Tibial nerve (tissue), 4 donors: ENCODE measurements at regions not wholly inside any gene's neighbourhood (a gene's known extent, or its start where the extent isn't known, plus 50 kb on each side); places are given as distances from the start of the nearest gene placed in this dataset.

Experiments used
- DNase-seq, 2 donors: peaks; one replicate each; pipeline ENCODE4 v3.0.0-alpha.2; 2019; ENCODE audit warnings: low spot score in 2 of 2
- H3K27ac ChIP-seq, 4 donors: fragments of 200-600 bp; sonication (generic) in 3 of 4; one replicate each; pipeline ENCODE4 v1.5.1; 2017 to 2019; ENCODE audit warnings: mild to moderate bottlenecking in 1 of 4
- H3K27me3 ChIP-seq, 2 donors: fragments of 200-600 bp; sonication (generic) in 1 of 2; one replicate each; pipeline versions ENCODE4 v1.5.1 to v1.6.0; 2017 to 2019
- H3K36me3 ChIP-seq, 3 donors: fragments of 200-600 bp; sonication (generic); one replicate each; pipeline ENCODE4 v1.5.1; 2018 to 2019
- H3K4me1 ChIP-seq, 4 donors: fragments of 200-600 bp; sonication (generic) in 3 of 4; one replicate each; pipeline ENCODE4 v1.5.1; 2017 to 2019
- H3K4me3 ChIP-seq, 4 donors: fragments of 200-600 bp; sonication (generic) in 3 of 4; one replicate each; pipeline ENCODE4 v1.5.1; 2017 to 2019; ENCODE audit warnings: mild to moderate bottlenecking in 1 of 4, moderate library complexity in 1 of 4
- H3K9me3 ChIP-seq, 4 donors: fragments of 200-600 bp; sonication (generic) in 3 of 4; one replicate each; pipeline ENCODE4 v1.5.1; 2017 to 2019
- CTCF ChIP-seq, 5 experiments: fragments of 200-600 bp in 3 of 5; fragments of 450-650 bp in 2 of 5; sonication (generic) in 3 of 5; IDR thresholded peaks; one replicate each; pipeline ENCODE4 v1.5.1; 2016 to 2019; ENCODE audit warnings: antibody characterized with exemption in 5 of 5, mild to moderate bottlenecking in 3 of 5, moderate library complexity in 2 of 5
- EP300 ChIP-seq, 2 donors: sonication (generic); formaldehyde crosslinking; IDR thresholded peaks; one replicate each; pipeline ENCODE4 v1.6.1; 2017; ENCODE audit warnings: antibody characterized with exemption in 2 of 2, mild to moderate bottlenecking in 1 of 2
- POLR2A ChIP-seq, 2 donors: fragments of 450-650 bp; IDR thresholded peaks; one replicate each; pipeline ENCODE4 v1.6.1; 2017; ENCODE audit warnings: antibody characterized with exemption in 2 of 2, mild to moderate bottlenecking in 2 of 2, moderate library complexity in 2 of 2
- WGBS, 2 donors: methylation state at CpG; one replicate each; pipeline ENCODE4 v1.1.5; 2018; 5-methylcytosine and 5-hydroxymethylcytosine counted together

- no peak overlapping the region for H3K4me3 ChIP-seq
- TF ChIP-seq CTCF (IDR thresholded peaks at IDR 0.05), result no peak
- no peak for TF ChIP-seq POLR2A (IDR thresholded peaks at IDR 0.05)
- peak; percentile 38 to 57 for TF ChIP-seq EP300 (IDR thresholded peaks at IDR 0.05)
- peak; percentile 61 to 91 for DNase-seq
These were observed 297.9 kb upstream of the AMIGO2 start for GRCh38 chr12:47377414-47378221.

GRCh38 chr12:47376927-47377326 is 297.2 kb upstream of the AMIGO2 start:
- H3K4me3 ChIP-seq, result no peak overlapping the region
- no peaks in the 10 kb centered on the region for H3K27me3 ChIP-seq
- DNase-seq, result no peak
- TF ChIP-seq POLR2A (IDR thresholded peaks at IDR 0.05) (no peak), CTCF (IDR thresholded peaks at IDR 0.05) (no peak), EP300 (IDR thresholded peaks at IDR 0.05) (no peak)
- H3K27ac ChIP-seq, result peak overlapping the region; percentile 28 to 57 (median 50)
- no peaks in the 10 kb centered on the region for H3K9me3 ChIP-seq
- WGBS, 2 donors, result 77 to 80% methylated on average over 6 of the region's 6 CpGs
- H3K4me1 ChIP-seq, result peaks cover 0 to 5% (median 0%) of the 10 kb centered on the region in 4 donors
- H3K36me3 ChIP-seq, result no peaks in the 10 kb centered on the region

More at GRCh38 chr12:47377414-47378221, 297.9 kb upstream of the AMIGO2 start:
- Histone ChIP-seq H3K36me3 (no peaks in the 10 kb centered on the region), H3K9me3 (no peaks in the 10 kb centered on the region), H3K4me1 (peaks cover 0 to 5% (median 0%) of the 10 kb centered on the region in 4 donors), H3K27me3 (no peaks in the 10 kb centered on the region), H3K27ac (peak overlapping the region; percentile 28 to 78 (median 54))
- 49 to 60% methylated on average over 12 of the region's 12 CpGs for WGBS, 2 donors

GRCh38 chr12:47373554-47374150 is 293.9 kb upstream of the AMIGO2 start:
- no peak overlapping the region for H3K4me3 ChIP-seq
- H3K27ac ChIP-seq, result no peak overlapping the region
- TF ChIP-seq CTCF (IDR thresholded peaks at IDR 0.05) (no peak), EP300 (IDR thresholded peaks at IDR 0.05) (no peak), POLR2A (IDR thresholded peaks at IDR 0.05) (no peak)
- no peaks in the 10 kb centered on the region for H3K9me3 ChIP-seq
- no peaks in the 10 kb centered on the region for H3K36me3 ChIP-seq
- DNase-seq, result no peak
- H3K4me1 ChIP-seq, result peaks cover 0 to 4% (median 0%) of the 10 kb centered on the region in 4 donors
- 91 to 96% methylated on average over 1 of the region's 1 CpG for WGBS, 2 donors
- no peaks in the 10 kb centered on the region for H3K27me3 ChIP-seq

- no peaks in the 10 kb centered on the region for H3K27me3 ChIP-seq
- H3K9me3 ChIP-seq, result no peaks in the 10 kb centered on the region
- DNase-seq, result no peak
- TF ChIP-seq POLR2A (IDR thresholded peaks at IDR 0.05), result no peak
- no peak for TF ChIP-seq EP300 (IDR thresholded peaks at IDR 0.05)
- TF ChIP-seq CTCF (IDR thresholded peaks at IDR 0.05), result no peak
- H3K4me1 ChIP-seq, result no peaks in the 10 kb centered on the region
- H3K27ac ChIP-seq, result no peak overlapping the region
- H3K36me3 ChIP-seq, result no peaks in the 10 kb centered on the region
- 58 to 75% methylated on average over 4 of the region's 4 CpGs for WGBS, 2 donors
- no peak overlapping the region for H3K4me3 ChIP-seq
These were observed 290.7 kb upstream of the AMIGO2 start for GRCh38 chr12:47370421-47370820.

- Histone ChIP-seq H3K27ac (no peak overlapping the region), H3K4me3 (no peak overlapping the region), H3K27me3 (no peaks in the 10 kb centered on the region), H3K4me1 (no peaks in the 10 kb centered on the region), H3K36me3 (no peaks in the 10 kb centered on the region), H3K9me3 (no peaks in the 10 kb centered on the region)
- 80% methylated on average over 4 of the region's 4 CpGs for WGBS, 2 donors
- no peak for DNase-seq
- TF ChIP-seq EP300 (IDR thresholded peaks at IDR 0.05), result no peak
- TF ChIP-seq POLR2A (IDR thresholded peaks at IDR 0.05), result no peak
- TF ChIP-seq CTCF (IDR thresholded peaks at IDR 0.05), result no peak
These were observed 289.3 kb upstream of the AMIGO2 start for GRCh38 chr12:47369085-47369484.
